SKM-1 treated with dmso at 0.1 percent for 144 hours (cell line): ENCODE measurements at regions not wholly inside any gene's neighbourhood (a gene's known extent, or its start where the extent isn't known, plus 50 kb on each side); places are given as distances from the start of the nearest gene placed in this dataset.

ENCODE experiments used
- DNase-seq: peaks from one replicate; lab custom pipeline; 2025; ENCODE audit not compliant: unreplicated experiment; lab: John Stamatoyannopoulos, UW

GRCh38 chr2:120545521-120546047, 190.1 kb upstream of the GLI2 start:
- no peak for DNase-seq

GRCh38 chr2:120546048-120546864, 189.4 kb upstream of the GLI2 start:
- DNase-seq, result no peak

- DNase-seq, result no peak
Observed at GRCh38 chr2:120546865-120547390, 188.7 kb upstream of the GLI2 start.

- no peak for DNase-seq
Observed at GRCh38 chr2:120547662-120548061, 188.0 kb upstream of the GLI2 start.

- no peak for DNase-seq
Observed at GRCh38 chr2:120548627-120549608, 186.8 kb upstream of the GLI2 start.

GRCh38 chr2:120549841-120550240, 185.8 kb upstream of the GLI2 start:
- no peak for DNase-seq

- DNase-seq, result no peak
Observed at GRCh38 chr2:120550282-120550681, 185.4 kb upstream of the GLI2 start.

GRCh38 chr2:120550893-120551446, 184.7 kb upstream of the GLI2 start:
- no peak for DNase-seq

- peak; percentile 70 for DNase-seq
Observed at GRCh38 chr2:120551522-120551921, 184.1 kb upstream of the GLI2 start.

GRCh38 chr2:120552079-120552478, 183.6 kb upstream of the GLI2 start:
- DNase-seq, result no peak

- DNase-seq, result peak; percentile 49
Observed at GRCh38 chr2:120552800-120553481, 182.7 kb upstream of the GLI2 start.

- no peak for DNase-seq
Observed at GRCh38 chr2:120554625-120555032, 181.0 kb upstream of the GLI2 start.

GRCh38 chr2:120555092-120555491, 180.6 kb upstream of the GLI2 start:
- no peak for DNase-seq

GRCh38 chr2:120556911-120557310, 178.8 kb upstream of the GLI2 start:
- no peak for DNase-seq

GRCh38 chr2:120558847-120559246, 176.8 kb upstream of the GLI2 start:
- no peak for DNase-seq

GRCh38 chr2:120559401-120559800, 176.3 kb upstream of the GLI2 start:
- no peak for DNase-seq

GRCh38 chr2:120560330-120560729, 175.3 kb upstream of the GLI2 start:
- no peak for DNase-seq

- no peak for DNase-seq
Observed at GRCh38 chr2:120561379-120562035, 174.2 kb upstream of the GLI2 start.

GRCh38 chr2:120562218-120563005, 173.3 kb upstream of the GLI2 start:
- no peak for DNase-seq
